ENCODE measurements at regions not wholly inside any gene's neighbourhood (a gene's known extent, or its start where the extent isn't known, plus 50 kb on each side); places are given as distances from the start of the nearest gene placed in this dataset.

DNA sequence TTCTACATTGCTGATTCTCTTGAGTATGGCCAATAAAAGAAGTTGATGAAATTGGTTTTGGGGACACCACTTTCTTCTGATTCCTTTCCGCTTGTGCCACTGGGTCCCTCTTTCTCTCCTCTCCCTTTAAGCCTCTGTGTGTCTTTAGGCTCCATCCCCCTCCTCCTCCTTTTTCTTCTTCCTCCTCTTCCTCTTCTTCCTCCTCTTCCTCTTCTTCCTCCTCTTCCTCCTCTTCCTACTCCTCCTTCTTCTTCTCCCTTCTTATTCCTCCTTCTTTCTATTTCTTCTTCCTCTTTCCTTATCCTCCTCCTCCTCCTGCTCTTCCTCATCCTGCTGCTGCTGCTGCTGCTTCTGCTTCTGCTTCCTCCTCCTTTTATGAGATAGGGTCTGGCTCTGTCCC is 93.7 kb downstream of the CHD9NB start:
- H3K9me3 ChIP-seq: no peaks in the 10 kb centered on the region
- no peak overlapping the region for H3K27ac ChIP-seq
- DNase-seq (ENCODE audit: low spot score in 2 of 2): no peak
- no peak overlapping the region for H3K4me3 ChIP-seq
- no peaks in the 10 kb centered on the region for H3K4me1 ChIP-seq
- WGBS, 2 donors: 95 to 98% methylated on average over 1 of the region's 1 CpG
- TF ChIP-seq POLR2A (IDR thresholded peaks at IDR 0.05) (no peak), EP300 (IDR thresholded peaks at IDR 0.05) (no peak)
- TF ChIP-seq, protein P1, sequence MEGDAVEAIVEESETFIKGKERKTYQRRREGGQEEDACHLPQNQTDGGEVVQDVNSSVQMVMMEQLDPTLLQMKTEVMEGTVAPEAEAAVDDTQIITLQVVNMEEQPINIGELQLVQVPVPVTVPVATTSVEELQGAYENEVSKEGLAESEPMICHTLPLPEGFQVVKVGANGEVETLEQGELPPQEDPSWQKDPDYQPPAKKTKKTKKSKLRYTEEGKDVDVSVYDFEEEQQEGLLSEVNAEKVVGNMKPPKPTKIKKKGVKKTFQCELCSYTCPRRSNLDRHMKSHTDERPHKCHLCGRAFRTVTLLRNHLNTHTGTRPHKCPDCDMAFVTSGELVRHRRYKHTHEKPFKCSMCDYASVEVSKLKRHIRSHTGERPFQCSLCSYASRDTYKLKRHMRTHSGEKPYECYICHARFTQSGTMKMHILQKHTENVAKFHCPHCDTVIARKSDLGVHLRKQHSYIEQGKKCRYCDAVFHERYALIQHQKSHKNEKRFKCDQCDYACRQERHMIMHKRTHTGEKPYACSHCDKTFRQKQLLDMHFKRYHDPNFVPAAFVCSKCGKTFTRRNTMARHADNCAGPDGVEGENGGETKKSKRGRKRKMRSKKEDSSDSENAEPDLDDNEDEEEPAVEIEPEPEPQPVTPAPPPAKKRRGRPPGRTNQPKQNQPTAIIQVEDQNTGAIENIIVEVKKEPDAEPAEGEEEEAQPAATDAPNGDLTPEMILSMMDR (IDR thresholded peaks at IDR 0.05): no peak
- no peaks in the 10 kb centered on the region for H3K36me3 ChIP-seq
- H3K27me3 ChIP-seq: no peaks in the 10 kb centered on the region

DNA sequence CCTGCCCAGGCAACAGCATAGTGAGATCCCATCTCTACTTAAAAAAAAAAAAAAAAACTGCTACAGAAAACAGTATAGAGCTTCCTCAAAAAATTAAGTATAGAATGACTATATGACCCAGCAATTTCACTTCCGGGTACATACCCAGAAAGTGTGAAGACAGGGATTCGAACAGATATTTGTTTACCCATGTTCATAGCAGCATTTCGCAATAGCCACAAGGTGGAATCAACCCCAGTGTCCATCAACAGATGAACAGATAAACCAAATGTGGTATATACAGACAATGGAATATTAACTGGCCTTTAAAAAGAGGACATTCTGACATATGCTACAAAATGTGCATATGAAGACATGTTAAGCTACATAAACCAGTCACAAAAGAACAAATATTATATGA is 95.5 kb downstream of the CHD9NB start:
- Histone ChIP-seq H3K4me1 (no peaks in the 10 kb centered on the region), H3K27ac (no peak overlapping the region), H3K9me3 (no peaks in the 10 kb centered on the region), H3K4me3 (no peak overlapping the region), H3K36me3 (no peaks in the 10 kb centered on the region), H3K27me3 (no peaks in the 10 kb centered on the region)
- 91 to 94% methylated on average over 3 of the region's 3 CpGs for WGBS, 2 donors
- TF ChIP-seq EP300 (IDR thresholded peaks at IDR 0.05) (no peak), POLR2A (IDR thresholded peaks at IDR 0.05) (no peak)
- TF ChIP-seq, protein P1 (IDR thresholded peaks at IDR 0.05): no peak
- DNase-seq (ENCODE audit: low spot score in 2 of 2): no peak

DNA sequence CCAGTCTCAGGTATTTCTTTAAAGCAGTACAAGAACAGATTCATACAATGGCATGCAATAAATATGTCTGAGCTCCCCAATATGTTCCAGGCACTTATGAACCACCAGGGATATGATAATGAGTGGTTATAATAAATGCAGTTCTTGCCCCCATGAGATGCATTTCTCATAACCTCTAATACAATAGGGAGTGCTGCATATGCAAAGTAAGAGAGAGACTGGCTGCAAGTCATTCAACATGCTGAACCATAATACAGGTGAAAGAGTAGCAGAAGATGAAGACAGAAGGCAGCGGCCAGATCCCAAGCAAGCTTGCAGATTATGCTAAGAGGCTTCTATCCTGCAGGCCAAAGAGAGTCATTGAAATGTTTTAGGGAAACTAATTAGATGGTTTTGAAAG is 96.7 kb downstream of the CHD9NB start:
- no peaks in the 10 kb centered on the region for H3K4me1 ChIP-seq
- H3K27ac ChIP-seq: no peak overlapping the region
- 87 to 96% methylated on average over 1 of the region's 1 CpG for whole genome bisulfite sequencing, 2 donors
- H3K36me3 ChIP-seq: no peaks in the 10 kb centered on the region
- DNase-seq (ENCODE audit: low spot score in 2 of 2): no peak
- TF ChIP-seq, protein P1 (IDR thresholded peaks at IDR 0.05): no peak
- TF ChIP-seq EP300 (IDR thresholded peaks at IDR 0.05): no peak
- no peak for TF ChIP-seq POLR2A (IDR thresholded peaks at IDR 0.05)
- H3K27me3 ChIP-seq: no peaks in the 10 kb centered on the region
- H3K9me3 ChIP-seq: no peaks in the 10 kb centered on the region
- H3K4me3 ChIP-seq: no peak overlapping the region

DNA sequence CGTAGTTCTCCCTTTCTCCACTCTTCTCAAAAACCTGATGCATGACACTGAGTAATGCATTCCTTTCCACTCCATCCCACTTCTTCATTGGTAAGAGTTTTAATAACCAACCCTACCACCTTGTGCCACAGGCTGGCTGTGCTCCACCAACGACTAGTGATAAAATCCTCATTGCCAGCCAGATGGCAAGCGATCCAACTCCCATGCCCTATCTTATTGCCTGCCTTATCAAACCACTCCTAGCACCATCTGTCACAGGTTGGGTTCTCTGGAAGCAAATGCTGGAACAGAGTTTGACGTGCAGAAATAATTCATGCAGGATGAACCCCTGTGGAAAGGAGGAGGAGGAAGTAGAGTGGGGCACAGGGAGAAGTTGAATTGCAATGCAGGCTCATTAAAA is 99.5 kb downstream of the CHD9NB start:
- Histone ChIP-seq H3K4me1 (no peaks in the 10 kb centered on the region), H3K27ac (no peak overlapping the region), H3K27me3 (no peaks in the 10 kb centered on the region), H3K36me3 (no peaks in the 10 kb centered on the region), H3K9me3 (no peaks in the 10 kb centered on the region), H3K4me3 (no peak overlapping the region)
- WGBS, 2 donors: 84 to 89% methylated on average over 4 of the region's 4 CpGs
- no peak for DNase-seq (ENCODE audit: low spot score in 2 of 2)
- TF ChIP-seq POLR2A (IDR thresholded peaks at IDR 0.05) (no peak), EP300 (IDR thresholded peaks at IDR 0.05) (no peak)
- TF ChIP-seq, protein P1 (IDR thresholded peaks at IDR 0.05): no peak

DNA sequence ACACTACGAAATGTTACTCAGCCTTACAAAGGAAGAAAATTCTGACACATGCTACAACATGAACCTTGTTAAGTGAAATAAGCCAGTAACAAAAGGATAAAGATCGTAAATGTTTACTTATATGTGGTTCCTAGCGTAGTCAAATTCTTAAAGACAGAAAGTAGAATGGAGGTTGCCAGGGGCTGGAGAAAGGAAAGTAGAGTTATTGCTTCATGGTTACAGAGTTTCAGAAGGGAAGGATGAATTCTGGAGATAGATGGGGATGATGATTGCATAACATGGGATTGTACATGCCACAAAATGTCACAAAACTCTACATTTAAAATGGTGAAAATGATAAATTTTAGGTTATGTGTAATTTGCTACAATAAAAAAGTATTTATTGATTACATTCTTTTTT is 103.8 kb downstream of the CHD9NB start:
- WGBS, 2 donors: 89 to 91% methylated on average over 3 of the region's 3 CpGs
- H3K27ac ChIP-seq: no peak overlapping the region
- DNase-seq (ENCODE audit: low spot score in 2 of 2): no peak
- no peaks in the 10 kb centered on the region for H3K36me3 ChIP-seq
- H3K27me3 ChIP-seq: no peaks in the 10 kb centered on the region
- H3K9me3 ChIP-seq: peaks cover 0 to 5% (median 0%) of the 10 kb centered on the region in 4 donors
- TF ChIP-seq, protein P1 (IDR thresholded peaks at IDR 0.05): no peak
- TF ChIP-seq POLR2A (IDR thresholded peaks at IDR 0.05) (no peak), EP300 (IDR thresholded peaks at IDR 0.05) (no peak)
- H3K4me1 ChIP-seq: no peaks in the 10 kb centered on the region
- no peak overlapping the region for H3K4me3 ChIP-seq

Measured in tibial nerve (tissue), 4 donors.